SU-DHL-6 (cell line): ENCODE measurements at regions not wholly inside any gene's neighbourhood (a gene's known extent, or its start where the extent isn't known, plus 50 kb on each side); places are given as distances from the start of the nearest gene placed in this dataset.

Experiments
- H2AFZ ChIP-seq: fragments of 200-600 bp; sonication (generic); 2 replicates; pipeline ENCODE4 v1.6.1; 2014; ENCODE audit warnings: low read depth, mild to moderate bottlenecking, moderate library complexity, mixed read lengths, antibody characterized with exemption, low read length; ENCODE audit not compliant: severe bottlenecking
- H3F3A ChIP-seq: fragments of 200-600 bp; shearing (Covaris generic); 2 replicates; pipeline ENCODE4 v1.6.0; 2016; ENCODE audit warnings: antibody characterized with exemption, mild to moderate bottlenecking; ENCODE audit not compliant: insufficient read depth
- H3K27ac ChIP-seq: fragments of 200-600 bp; sonication (generic); 2 replicates; pipeline ENCODE4 v1.5.1; 2016; ENCODE audit warnings: low read depth, mild to moderate bottlenecking, low read length, moderate library complexity, mixed read lengths
- H3K27me3 ChIP-seq: fragments of 200-600 bp; sonication (generic), shearing (Covaris generic); 2 replicates; pipeline ENCODE4 v1.6.0; 2014; ENCODE audit warnings: mild to moderate bottlenecking, low read length
- H3K36me3 ChIP-seq: fragments of 200-600 bp; sonication (generic); 2 replicates; pipeline ENCODE4 v1.6.1; 2014; ENCODE audit warnings: mild to moderate bottlenecking, low read length, mixed read lengths
- H3K4me2 ChIP-seq: fragments of 300-600, 200-600 bp; shearing (Covaris generic), sonication (generic); 2 replicates; pipeline ENCODE4 v1.6.0; 2014; ENCODE audit warnings: low read length, low read depth, mild to moderate bottlenecking; ENCODE audit not compliant: poor library complexity, severe bottlenecking
- H3K4me3 ChIP-seq: fragments of 200-600 bp; sonication (generic); 2 replicates; pipeline ENCODE4 v1.5.1; 2014; ENCODE audit warnings: antibody characterized with exemption, low read length, mild to moderate bottlenecking, mixed read lengths; ENCODE audit not compliant: insufficient read depth, poor library complexity, severe bottlenecking
- H3K79me2 ChIP-seq: fragments of 200-600 bp; sonication (generic); 2 replicates; pipeline ENCODE4 v1.6.1; 2014; ENCODE audit warnings: mild to moderate bottlenecking, low read length, moderate library complexity; ENCODE audit not compliant: insufficient read depth
- H3K9ac ChIP-seq: fragments of 200-600 bp; sonication (generic); 2 replicates; pipeline ENCODE4 v1.7.0; 2014; ENCODE audit warnings: mild to moderate bottlenecking, low read length
- H3K9me2 ChIP-seq: fragments of 200-600 bp; sonication (generic); replicated peaks from 2 replicates; pipeline ENCODE4 v1.6.1; 2014; ENCODE audit warnings: low read length; ENCODE audit not compliant: insufficient read depth
- H3K9me3 ChIP-seq: fragments of 200-600 bp; sonication (generic); 2 replicates; pipeline ENCODE4 v1.6.1; 2014; ENCODE audit warnings: low read length, mixed read lengths; ENCODE audit not compliant: insufficient read depth
- H4K20me1 ChIP-seq: fragments of 200-600 bp; sonication (generic); 2 replicates; pipeline ENCODE4 v1.6.1; 2014; ENCODE audit warnings: low read depth, mild to moderate bottlenecking, antibody characterized with exemption, low read length, moderate library complexity, mixed read lengths
- CTCF ChIP-seq: fragments of 200-600 bp; sonication (generic); IDR thresholded peaks from one replicate; pipeline ENCODE4 v1.5.1; 2017; ENCODE audit warnings: antibody characterized with exemption, mild to moderate bottlenecking, low read length, moderate library complexity; ENCODE audit not compliant: insufficient read depth, poor library complexity, severe bottlenecking
- EZH2phosphoT487 ChIP-seq: fragments of 200-600 bp; sonication (generic), shearing (Covaris generic); conservative IDR thresholded peaks from 2 replicates; pipeline ENCODE4 v1.6.1; 2018; ENCODE audit warnings: mild to moderate bottlenecking, antibody characterized with exemption, low read length, moderate library complexity, mixed read lengths

GRCh38 chr6:4450237-4450636, 314.9 kb upstream of the ECI2 start:
- H3K4me2 ChIP-seq, result no peak overlapping the region
- peaks cover 9% of the 10 kb centered on the region; the same call in 1 of the 2 replicates for H3K9me3 ChIP-seq
- no peak overlapping the region for H3K27ac ChIP-seq
- no peaks in the 10 kb centered on the region for H3K9me2 ChIP-seq
- no peaks in the 10 kb centered on the region for H3K79me2 ChIP-seq
- H3K9ac ChIP-seq, result no peak overlapping the region
- H3K4me3 ChIP-seq, result no peak overlapping the region
- no peaks in the 10 kb centered on the region for H3K27me3 ChIP-seq
- H4K20me1 ChIP-seq, result no peaks in the 10 kb centered on the region
- TF ChIP-seq EZH2phosphoT487 (no peak), CTCF (no peak)
- H3F3A ChIP-seq, result no peaks in the 10 kb centered on the region
- no peak overlapping the region for H2AFZ ChIP-seq
- H3K36me3 ChIP-seq, result no peaks in the 10 kb centered on the region

- TF ChIP-seq EZH2phosphoT487 (no peak), CTCF (no peak)
- no peak overlapping the region for H3K4me3 ChIP-seq
Measured at GRCh38 chr6:4449409-4449808, 314.0 kb upstream of the ECI2 start.

GRCh38 chr6:4448841-4449240, 313.5 kb upstream of the ECI2 start:
- peaks cover 9% of the 10 kb centered on the region; the same call in 1 of the 2 replicates for H3K9me3 ChIP-seq
- H4K20me1 ChIP-seq, result no peaks in the 10 kb centered on the region
- H3K27me3 ChIP-seq, result no peaks in the 10 kb centered on the region
- no peaks in the 10 kb centered on the region for H3K79me2 ChIP-seq
- no peak overlapping the region for H3K27ac ChIP-seq
- H3K9me2 ChIP-seq, result no peaks in the 10 kb centered on the region
- TF ChIP-seq CTCF (no peak), EZH2phosphoT487 (no peak)
- H2AFZ ChIP-seq, result no peak overlapping the region
- H3K4me2 ChIP-seq, result no peak overlapping the region
- H3F3A ChIP-seq, result no peaks in the 10 kb centered on the region
- H3K36me3 ChIP-seq, result no peaks in the 10 kb centered on the region
- no peak overlapping the region for H3K4me3 ChIP-seq
- H3K9ac ChIP-seq, result no peak overlapping the region

More at GRCh38 chr6:4449409-4449808, 314.0 kb upstream of the ECI2 start:
- Histone ChIP-seq H2AFZ (no peak overlapping the region), H3F3A (no peaks in the 10 kb centered on the region), H3K9me3 (peaks cover 9% of the 10 kb centered on the region; the same call in 1 of the 2 replicates), H3K9ac (no peak overlapping the region), H3K27ac (no peak overlapping the region), H3K4me2 (no peak overlapping the region), H3K79me2 (no peaks in the 10 kb centered on the region), H4K20me1 (no peaks in the 10 kb centered on the region), H3K9me2 (no peaks in the 10 kb centered on the region), H3K27me3 (no peaks in the 10 kb centered on the region), H3K36me3 (no peaks in the 10 kb centered on the region)
